SHP77 treated with DMSO at 0.1 percent for 48 hours (cell line): ENCODE measurements at regions not wholly inside any gene's neighbourhood (a gene's known extent, or its start where the extent isn't known, plus 50 kb on each side); places are given as distances from the start of the nearest gene placed in this dataset.

Source experiments
- DNase-seq: peaks from one replicate; lab custom pipeline; 2025; lab: John Stamatoyannopoulos, UW

- no peak for DNase-seq
Observed at GRCh38 chr5:5633579-5633978, 211.1 kb downstream of the ICE1 start.

- DNase-seq = no peak
Observed at GRCh38 chr5:5632678-5633077, 210.2 kb downstream of the ICE1 start.

GRCh38 chr5:5629607-5629978, 207.1 kb downstream of the ICE1 start:
- no peak for DNase-seq

GRCh38 chr5:5628866-5629606, 206.6 kb downstream of the ICE1 start:
- no peak for DNase-seq

- DNase-seq = no peak
Observed at GRCh38 chr5:5626412-5626811, 203.9 kb downstream of the ICE1 start.

GRCh38 chr5:5625491-5625890, 203.0 kb downstream of the ICE1 start:
- no peak for DNase-seq

GRCh38 chr5:5623397-5623796, 200.9 kb downstream of the ICE1 start:
- DNase-seq = no peak

- no peak for DNase-seq
Observed at GRCh38 chr5:5622806-5623205, 200.3 kb downstream of the ICE1 start.

GRCh38 chr5:5619546-5619945, 197.1 kb downstream of the ICE1 start:
- DNase-seq = no peak

- peak; percentile 72 for DNase-seq
Observed at GRCh38 chr5:5617024-5617423, 194.5 kb downstream of the ICE1 start.

GRCh38 chr5:5616247-5616895, 193.9 kb downstream of the ICE1 start:
- DNase-seq = no peak

GRCh38 chr5:5615569-5615968, 193.1 kb downstream of the ICE1 start:
- DNase-seq = peak; percentile 41

GRCh38 chr5:5613261-5613990, 190.9 kb downstream of the ICE1 start:
- no peak for DNase-seq

GRCh38 chr5:5612096-5612495, 189.6 kb downstream of the ICE1 start:
- DNase-seq = no peak

GRCh38 chr5:5609935-5610334, 187.5 kb downstream of the ICE1 start:
- DNase-seq = no peak

GRCh38 chr5:5605170-5605764, 182.8 kb downstream of the ICE1 start:
- no peak for DNase-seq

GRCh38 chr5:5602554-5602953, 180.1 kb downstream of the ICE1 start:
- no peak for DNase-seq

- DNase-seq = no peak
Observed at GRCh38 chr5:5598547-5599113, 176.2 kb downstream of the ICE1 start.

GRCh38 chr5:5593391-5593790, 170.9 kb downstream of the ICE1 start:
- no peak for DNase-seq

GRCh38 chr5:5592541-5592940, 170.1 kb downstream of the ICE1 start:
- DNase-seq = no peak

- no peak for DNase-seq
Observed at GRCh38 chr5:5591567-5591966, 169.1 kb downstream of the ICE1 start.

- no peak for DNase-seq
Observed at GRCh38 chr5:5589857-5590256, 167.4 kb downstream of the ICE1 start.
